ENCODE measurements at regions not wholly inside any gene's neighbourhood (a gene's known extent, or its start where the extent isn't known, plus 50 kb on each side); places are given as distances from the start of the nearest gene placed in this dataset.

- no peak overlapping the region for H3K9ac ChIP-seq (ENCODE audit: low read length)
- TF ChIP-seq EZH2phosphoT487 (IDR thresholded peaks at IDR 0.05; ENCODE audit: low read length) (no peak), EZH2 (optimal IDR thresholded peaks at IDR 0.05; ENCODE audit: low read depth, low read length) (no peak)
- TF ChIP-seq, protein P1, sequence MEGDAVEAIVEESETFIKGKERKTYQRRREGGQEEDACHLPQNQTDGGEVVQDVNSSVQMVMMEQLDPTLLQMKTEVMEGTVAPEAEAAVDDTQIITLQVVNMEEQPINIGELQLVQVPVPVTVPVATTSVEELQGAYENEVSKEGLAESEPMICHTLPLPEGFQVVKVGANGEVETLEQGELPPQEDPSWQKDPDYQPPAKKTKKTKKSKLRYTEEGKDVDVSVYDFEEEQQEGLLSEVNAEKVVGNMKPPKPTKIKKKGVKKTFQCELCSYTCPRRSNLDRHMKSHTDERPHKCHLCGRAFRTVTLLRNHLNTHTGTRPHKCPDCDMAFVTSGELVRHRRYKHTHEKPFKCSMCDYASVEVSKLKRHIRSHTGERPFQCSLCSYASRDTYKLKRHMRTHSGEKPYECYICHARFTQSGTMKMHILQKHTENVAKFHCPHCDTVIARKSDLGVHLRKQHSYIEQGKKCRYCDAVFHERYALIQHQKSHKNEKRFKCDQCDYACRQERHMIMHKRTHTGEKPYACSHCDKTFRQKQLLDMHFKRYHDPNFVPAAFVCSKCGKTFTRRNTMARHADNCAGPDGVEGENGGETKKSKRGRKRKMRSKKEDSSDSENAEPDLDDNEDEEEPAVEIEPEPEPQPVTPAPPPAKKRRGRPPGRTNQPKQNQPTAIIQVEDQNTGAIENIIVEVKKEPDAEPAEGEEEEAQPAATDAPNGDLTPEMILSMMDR (IDR thresholded peaks at IDR 0.05; ENCODE audit: low read length), result no peak
These were observed 1034.4 kb downstream of the TUSC7 start for GRCh38 chr3:117743993-117744392.

DNA sequence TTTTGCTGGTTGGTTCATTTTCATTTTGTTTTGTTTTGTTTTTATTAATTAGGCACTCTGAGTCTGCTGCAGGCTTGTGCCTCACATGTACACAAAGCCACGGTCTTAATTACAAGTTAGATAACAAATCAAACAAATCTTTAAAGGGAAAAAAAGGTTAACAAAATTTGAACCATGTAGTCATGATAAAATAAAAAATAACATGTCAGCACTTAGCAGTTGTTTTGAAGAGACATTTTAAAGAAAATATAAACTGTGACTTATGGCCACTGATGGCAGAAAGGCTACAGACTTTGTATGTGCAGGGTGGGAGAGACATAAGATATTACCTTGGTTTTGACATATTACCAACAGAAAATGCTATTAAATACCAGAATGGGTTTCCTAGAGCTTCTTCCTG is 1035.4 kb downstream of the TUSC7 start:
- H3K9ac ChIP-seq (ENCODE audit: low read length), result no peak overlapping the region
- H2AFZ ChIP-seq (ENCODE audit: low read length), result no peak overlapping the region
- H3K4me2 ChIP-seq (ENCODE audit: low read depth, low read length), result no peak overlapping the region
- no peaks in the 10 kb centered on the region for H3K9me2 ChIP-seq (replicated peaks; ENCODE audit: insufficient read depth, low read length)
- DNase-seq, result no peak
- H3K79me2 ChIP-seq (ENCODE audit: low read length), result no peaks in the 10 kb centered on the region
- no peaks in the 10 kb centered on the region for H4K20me1 ChIP-seq (ENCODE audit: insufficient read depth, low read length)
- H3K9me3 ChIP-seq (replicated peaks; ENCODE audit: insufficient read depth, low read length), result no peaks in the 10 kb centered on the region
- H3K27me3 ChIP-seq (replicated peaks; ENCODE audit: insufficient read depth, low read length), result no peaks in the 10 kb centered on the region
- no peaks in the 10 kb centered on the region for H3K36me3 ChIP-seq (replicated peaks; ENCODE audit: insufficient read depth, low read length)
- TF ChIP-seq EZH2 (optimal IDR thresholded peaks at IDR 0.05; ENCODE audit: low read depth, low read length) (no peak), EZH2phosphoT487 (IDR thresholded peaks at IDR 0.05; ENCODE audit: low read length) (no peak)
- TF ChIP-seq, protein P1 (IDR thresholded peaks at IDR 0.05; ENCODE audit: low read length), result no peak
- H3K27ac ChIP-seq (ENCODE audit: low read length), result no peak overlapping the region
- H3K4me1 ChIP-seq (ENCODE audit: low read length), result no peaks in the 10 kb centered on the region
- no peaks in the 10 kb centered on the region for H3F3A ChIP-seq (ENCODE audit: insufficient read depth, low read length)
- H3K4me3 ChIP-seq (ENCODE audit: low read length), result no peak overlapping the region

More at GRCh38 chr3:117743993-117744392, 1034.4 kb downstream of the TUSC7 start:
- Histone ChIP-seq H3K4me1 (ENCODE audit: low read length) (no peaks in the 10 kb centered on the region), H3K27ac (ENCODE audit: low read length) (no peak overlapping the region), H3K79me2 (ENCODE audit: low read length) (no peaks in the 10 kb centered on the region), H3K4me3 (ENCODE audit: low read length) (no peak overlapping the region), H3F3A (ENCODE audit: insufficient read depth, low read length) (no peaks in the 10 kb centered on the region), H3K9me3 (replicated peaks; ENCODE audit: insufficient read depth, low read length) (no peaks in the 10 kb centered on the region), H4K20me1 (ENCODE audit: insufficient read depth, low read length) (no peaks in the 10 kb centered on the region), H2AFZ (ENCODE audit: low read length) (no peak overlapping the region), H3K36me3 (replicated peaks; ENCODE audit: insufficient read depth, low read length) (no peaks in the 10 kb centered on the region), H3K9me2 (replicated peaks; ENCODE audit: insufficient read depth, low read length) (no peaks in the 10 kb centered on the region), H3K27me3 (replicated peaks; ENCODE audit: insufficient read depth, low read length) (no peaks in the 10 kb centered on the region), H3K4me2 (ENCODE audit: low read depth, low read length) (no peak overlapping the region)
- DNase-seq, result no peak

GRCh38 chr3:117745516-117745915 is 1035.9 kb downstream of the TUSC7 start:
- H3K9me3 ChIP-seq (replicated peaks; ENCODE audit: insufficient read depth, low read length), result no peaks in the 10 kb centered on the region
- H3K27ac ChIP-seq (ENCODE audit: low read length), result no peak overlapping the region
- no peaks in the 10 kb centered on the region for H3K27me3 ChIP-seq (replicated peaks; ENCODE audit: insufficient read depth, low read length)
- H3K36me3 ChIP-seq (replicated peaks; ENCODE audit: insufficient read depth, low read length), result no peaks in the 10 kb centered on the region
- no peak overlapping the region for H3K9ac ChIP-seq (ENCODE audit: low read length)
- H4K20me1 ChIP-seq (ENCODE audit: insufficient read depth, low read length), result no peaks in the 10 kb centered on the region
- no peak overlapping the region for H3K4me3 ChIP-seq (ENCODE audit: low read length)
- H3K79me2 ChIP-seq (ENCODE audit: low read length), result no peaks in the 10 kb centered on the region
- H3K4me1 ChIP-seq (ENCODE audit: low read length), result no peaks in the 10 kb centered on the region
- H2AFZ ChIP-seq (ENCODE audit: low read length), result no peak overlapping the region
- no peaks in the 10 kb centered on the region for H3F3A ChIP-seq (ENCODE audit: insufficient read depth, low read length)
- H3K9me2 ChIP-seq (replicated peaks; ENCODE audit: insufficient read depth, low read length), result no peaks in the 10 kb centered on the region
- TF ChIP-seq, protein P1 (IDR thresholded peaks at IDR 0.05; ENCODE audit: low read length), result no peak
- TF ChIP-seq EZH2phosphoT487 (IDR thresholded peaks at IDR 0.05; ENCODE audit: low read length) (no peak), EZH2 (optimal IDR thresholded peaks at IDR 0.05; ENCODE audit: low read depth, low read length) (no peak)
- H3K4me2 ChIP-seq (ENCODE audit: low read depth, low read length), result no peak overlapping the region
- DNase-seq, result no peak

Data from MM.1S (cell line).